Activated T-cell treated with anti-CD3 and anti-CD28 coated beads, Interleukin-2, amount 50 U/mL, for 1 hour (primary cell): ENCODE measurements at regions not wholly inside any gene's neighbourhood (a gene's known extent, or its start where the extent isn't known, plus 50 kb on each side); places are given as distances from the start of the nearest gene placed in this dataset.
A peak's percentile ranks its signal among the peaks of the same experiment; 100 is the strongest.
"Not testable (repeated sequence)": the region's sequence is repeated elsewhere in the genome, so short reads cannot be mapped to it uniquely, and the experiment has no call there.

ENCODE experiments used
- DNase-seq: peaks from one replicate; pipeline ENCODE4 v3.0.0-alpha.2; 2020

GRCh38 chr16:72729552-72729951 lies 318.4 kb downstream of the ZFHX3 start:
- DNase-seq, result not testable (repeated sequence)

DNA sequence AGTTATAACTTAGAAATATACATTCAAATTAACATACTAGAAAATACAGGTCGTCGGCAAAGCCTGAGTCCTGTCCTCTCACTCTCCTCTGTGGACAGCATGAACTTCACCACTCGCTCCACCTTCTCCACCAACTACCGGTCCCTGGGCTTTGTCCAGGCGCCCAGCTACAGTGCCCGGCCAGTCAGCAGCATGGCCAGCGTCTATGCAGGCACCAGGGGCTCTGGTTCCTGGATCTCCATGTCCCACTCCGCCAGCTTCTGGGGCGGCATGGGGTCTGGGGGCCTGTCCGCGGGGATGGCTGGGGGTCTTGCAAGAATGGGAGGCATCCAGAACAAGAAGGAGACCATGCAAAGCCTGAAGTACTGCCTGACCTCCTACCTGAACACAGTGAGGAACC lies 319.4 kb downstream of the ZFHX3 start:
- DNase-seq, result no peak

DNA sequence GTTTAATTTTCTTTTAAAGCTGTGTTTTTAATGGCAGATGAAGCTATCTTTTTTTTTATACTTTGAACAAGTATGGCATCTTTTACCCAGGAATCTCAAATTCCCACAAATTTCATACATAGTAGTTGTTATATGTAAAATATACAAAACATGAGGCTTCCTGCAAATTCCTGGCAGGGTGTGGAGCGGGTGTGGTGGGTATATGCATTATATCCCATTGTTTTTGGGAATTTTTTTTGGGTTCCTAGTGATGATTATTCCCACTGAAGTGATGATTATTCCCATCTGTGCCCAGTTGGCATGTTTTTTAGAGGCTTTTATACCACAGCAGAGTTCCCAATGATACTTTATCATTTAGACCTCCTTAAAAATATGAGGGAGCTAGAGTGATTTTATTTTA lies 320.4 kb downstream of the ZFHX3 start:
- no peak for DNase-seq

GRCh38 chr16:72725643-72726042 lies 322.3 kb downstream of the ZFHX3 start:
- no peak for DNase-seq

DNA sequence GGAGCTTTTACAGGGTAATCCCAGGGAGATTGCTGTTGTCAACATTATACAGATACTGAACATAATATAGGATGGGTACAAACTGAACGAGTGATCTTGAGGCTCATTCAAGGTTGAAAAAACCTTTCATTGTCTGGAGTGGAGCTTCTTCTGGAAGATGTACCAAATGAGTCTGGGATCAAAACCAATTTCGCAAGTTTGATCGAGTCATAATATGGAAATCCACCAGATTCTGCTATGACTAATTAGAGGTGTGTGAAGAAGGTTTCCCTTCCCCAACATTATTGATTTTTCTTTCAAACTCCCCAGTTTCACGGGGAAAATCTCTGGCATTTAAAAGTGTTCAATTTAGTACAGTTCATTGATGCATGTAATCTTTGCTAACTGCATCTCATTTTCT lies 324.1 kb downstream of the ZFHX3 start:
- DNase-seq, result no peak

DNA sequence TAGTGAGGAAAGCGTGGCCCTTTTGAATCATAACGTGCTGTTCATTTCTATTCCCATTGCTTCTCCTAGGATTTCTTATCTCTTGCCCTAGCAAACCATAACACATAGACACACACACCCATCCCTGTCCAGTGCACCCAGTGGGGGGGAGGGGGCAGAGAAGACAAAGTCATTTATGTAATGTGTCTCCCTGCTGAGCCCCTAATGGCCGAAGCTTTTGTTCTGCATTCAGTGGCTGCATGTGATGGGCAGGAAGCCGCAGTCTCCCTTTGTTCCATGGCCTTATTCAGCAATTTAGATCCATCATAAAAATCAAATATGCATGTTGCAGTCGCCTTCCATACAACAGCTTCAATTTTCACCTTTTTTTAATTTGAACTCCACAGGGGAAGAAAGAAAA lies 325.4 kb downstream of the ZFHX3 start:
- DNase-seq, result no peak

GRCh38 chr16:72721981-72722380 lies 325.9 kb downstream of the ZFHX3 start:
- DNase-seq, result no peak

GRCh38 chr16:72715267-72715666 lies 332.7 kb downstream of the ZFHX3 start:
- DNase-seq, result no peak

DNA sequence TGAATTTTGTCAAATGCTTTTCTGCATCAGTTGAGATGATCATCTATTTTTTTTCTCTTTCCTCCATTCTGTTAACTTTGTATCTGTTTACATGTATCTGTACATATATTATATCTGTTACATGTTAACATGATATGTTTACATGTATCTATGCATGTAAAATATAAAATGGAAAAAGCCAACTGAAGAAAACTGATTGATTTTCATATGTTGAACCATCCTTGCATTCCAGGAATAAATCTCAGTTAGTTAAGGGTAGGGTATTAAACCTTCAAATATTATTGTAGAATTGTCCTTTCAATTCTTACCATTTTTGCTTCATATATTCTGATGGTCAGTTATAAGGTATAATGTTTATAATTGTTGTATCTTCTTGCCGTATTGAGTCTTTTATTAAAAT lies 336.1 kb downstream of the ZFHX3 start:
- DNase-seq, result no peak

DNA sequence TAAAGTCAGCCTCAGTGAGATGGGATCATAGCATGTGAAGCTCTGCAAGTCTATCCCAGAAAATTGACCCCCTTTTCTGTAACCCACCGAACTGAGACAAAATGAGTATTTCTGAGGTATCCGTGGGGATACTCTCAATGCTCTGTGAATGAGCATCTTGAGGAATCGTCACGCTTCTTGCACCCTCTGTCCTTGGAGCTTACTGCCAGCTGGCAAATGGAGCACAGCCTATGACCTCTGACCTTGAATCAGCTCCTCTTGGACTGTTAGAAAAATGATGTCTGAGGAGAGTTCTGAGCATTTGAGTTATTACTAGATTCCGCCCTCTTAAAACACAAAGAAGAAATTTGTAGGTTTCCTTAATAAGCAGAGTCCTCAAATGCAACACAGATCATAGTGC lies 342.1 kb downstream of the ZFHX3 start:
- DNase-seq, result no peak

GRCh38 chr16:72704746-72705372 lies 343.1 kb downstream of the ZFHX3 start:
- DNase-seq, result no peak

DNA sequence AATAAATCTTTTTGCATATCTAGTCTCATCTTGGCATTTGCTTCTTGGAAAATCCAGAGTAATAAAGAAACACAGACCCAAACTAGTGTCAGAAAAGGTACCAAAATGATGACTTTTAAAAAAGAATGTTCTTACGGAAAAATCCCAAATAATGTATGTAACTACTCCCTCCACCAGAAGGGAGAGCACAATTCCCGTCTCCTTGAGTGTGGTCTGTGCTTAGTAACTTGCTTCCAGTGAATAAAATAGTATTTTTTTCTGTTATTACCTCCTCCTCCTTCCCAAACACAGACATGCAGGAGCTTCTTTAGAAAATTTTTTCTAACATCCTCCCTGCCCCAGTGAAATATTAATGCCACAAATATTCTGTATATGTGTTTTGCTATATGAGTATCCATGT lies 358.1 kb downstream of the ZFHX3 start:
- DNase-seq, result no peak

DNA sequence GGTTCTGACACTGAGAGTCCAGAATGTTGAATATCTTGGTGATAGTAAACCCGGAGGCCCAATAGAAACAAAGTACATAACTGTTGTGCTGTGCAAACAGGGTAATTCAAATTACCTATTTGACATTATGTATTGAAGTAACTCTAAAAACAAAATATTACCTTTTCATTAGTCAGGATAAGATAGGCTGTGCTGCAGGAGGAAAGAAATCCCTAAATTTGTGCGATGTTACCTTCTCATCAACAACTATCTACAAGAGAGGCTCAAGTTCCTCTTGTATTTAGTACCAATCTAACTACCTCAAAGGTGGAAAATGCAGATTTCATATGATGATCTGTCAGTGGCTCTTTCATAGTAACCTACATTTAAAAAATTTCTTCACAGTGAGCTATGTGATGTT lies 367.2 kb downstream of the ZFHX3 start:
- no peak for DNase-seq

GRCh38 chr16:72679856-72680255 lies 368.1 kb downstream of the ZFHX3 start:
- no peak for DNase-seq

DNA sequence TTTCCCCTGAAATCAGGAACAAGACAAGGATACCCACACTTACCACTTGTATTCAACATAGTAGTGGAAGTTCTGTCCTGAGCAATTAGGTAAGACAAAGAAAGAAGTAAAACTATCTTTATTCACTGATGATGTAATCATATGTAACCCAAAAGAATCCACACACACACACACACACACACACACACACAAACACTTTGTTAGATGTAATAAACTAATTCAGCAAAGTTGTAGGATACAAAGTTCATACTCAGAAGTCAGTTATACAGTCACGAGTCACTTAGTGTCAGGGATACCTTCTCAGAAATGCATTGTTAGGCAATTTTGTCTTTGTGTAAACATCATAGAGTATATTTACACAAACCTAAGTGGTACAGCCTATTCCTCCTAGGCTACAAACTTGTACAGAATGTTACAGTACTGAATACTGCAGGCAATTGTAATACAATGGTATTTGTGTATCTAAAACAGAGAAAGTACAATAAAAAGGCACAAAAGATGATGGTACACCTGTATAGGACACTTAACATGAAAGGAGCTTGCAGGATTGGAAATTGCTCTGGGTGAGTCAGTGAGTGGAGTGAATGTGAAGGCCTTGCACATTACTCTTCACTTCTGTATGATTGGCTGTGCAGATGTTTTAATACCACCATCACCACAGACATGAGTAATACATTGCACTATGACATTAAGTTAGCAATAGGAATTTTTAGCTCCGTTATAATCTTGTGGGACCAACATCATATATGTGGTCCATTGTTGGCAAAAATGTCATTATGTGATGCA lies 370.1 kb downstream of the ZFHX3 start:
- no peak for DNase-seq

GRCh38 chr16:72673118-72673517 lies 374.8 kb downstream of the ZFHX3 start:
- no peak for DNase-seq

- DNase-seq, result no peak
Observed at GRCh38 chr16:72666267-72666666, 381.7 kb downstream of the ZFHX3 start.

GRCh38 chr16:72665701-72666100 lies 382.2 kb downstream of the ZFHX3 start:
- DNase-seq, result no peak

DNA sequence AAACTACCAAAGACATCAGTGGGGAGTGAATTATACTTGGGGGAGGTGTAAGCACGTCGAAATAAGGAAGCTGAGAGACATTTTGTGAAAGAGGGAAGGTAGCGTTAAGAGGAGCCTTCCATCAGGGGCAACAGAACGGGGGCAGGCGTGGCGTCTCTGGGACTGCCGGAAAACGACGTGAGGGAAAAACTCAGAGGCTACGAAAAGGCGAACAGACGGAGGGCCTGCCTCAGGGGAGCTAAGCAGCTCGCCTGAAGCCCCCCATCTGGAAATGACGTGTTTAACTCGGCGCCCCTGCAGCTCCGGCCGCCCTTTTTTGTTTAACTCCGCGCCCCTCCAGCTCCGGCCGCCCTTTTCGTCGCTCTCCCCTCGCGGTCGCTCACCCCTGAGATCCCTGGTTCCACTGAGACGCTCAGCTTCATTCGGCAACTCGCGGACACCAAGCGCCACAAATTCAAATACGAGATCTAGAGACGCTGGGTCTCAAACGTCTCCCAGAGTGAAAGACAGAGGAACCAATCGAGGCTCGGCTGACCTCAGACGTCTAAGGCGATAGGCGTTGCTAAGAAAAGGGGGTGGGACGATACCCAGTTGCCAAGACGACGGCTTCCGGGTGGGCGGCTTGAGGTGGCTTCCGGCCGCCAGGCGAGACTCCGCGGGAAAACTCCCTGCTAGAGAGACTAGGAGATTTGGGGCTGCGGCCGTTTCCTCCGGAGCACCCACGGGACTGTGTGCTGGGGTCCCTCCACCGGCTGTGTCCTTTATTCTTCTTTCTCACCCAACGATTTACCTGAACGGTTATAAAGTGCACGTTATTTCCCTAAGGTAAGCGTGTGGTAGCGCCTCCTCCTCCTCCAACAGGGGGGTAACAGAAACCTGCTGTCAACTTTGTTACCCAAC lies 383.2 kb downstream of the ZFHX3 start:
- peak; percentile 89 for DNase-seq

DNA sequence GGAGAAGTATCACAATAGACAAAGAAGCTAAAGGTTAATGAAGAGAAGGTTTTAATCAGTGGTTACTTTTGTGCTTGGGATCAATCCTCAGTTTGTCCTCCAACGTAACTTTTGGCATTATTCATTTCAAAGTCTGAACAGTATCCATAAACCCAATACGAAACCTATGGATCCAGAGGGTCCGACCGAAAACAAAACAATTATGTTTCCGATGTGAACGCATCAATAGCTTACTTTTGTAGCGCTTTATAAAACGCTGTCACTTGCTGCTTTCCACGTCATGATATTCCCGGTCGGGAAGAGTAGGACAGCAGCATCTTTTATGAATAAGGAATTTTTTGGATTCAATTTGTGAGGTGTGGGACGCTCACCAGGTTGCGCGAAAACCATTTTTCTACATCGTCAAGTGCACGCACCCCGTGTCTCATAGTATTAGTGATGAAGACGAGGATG lies 383.8 kb downstream of the ZFHX3 start:
- DNase-seq, result no peak

DNA sequence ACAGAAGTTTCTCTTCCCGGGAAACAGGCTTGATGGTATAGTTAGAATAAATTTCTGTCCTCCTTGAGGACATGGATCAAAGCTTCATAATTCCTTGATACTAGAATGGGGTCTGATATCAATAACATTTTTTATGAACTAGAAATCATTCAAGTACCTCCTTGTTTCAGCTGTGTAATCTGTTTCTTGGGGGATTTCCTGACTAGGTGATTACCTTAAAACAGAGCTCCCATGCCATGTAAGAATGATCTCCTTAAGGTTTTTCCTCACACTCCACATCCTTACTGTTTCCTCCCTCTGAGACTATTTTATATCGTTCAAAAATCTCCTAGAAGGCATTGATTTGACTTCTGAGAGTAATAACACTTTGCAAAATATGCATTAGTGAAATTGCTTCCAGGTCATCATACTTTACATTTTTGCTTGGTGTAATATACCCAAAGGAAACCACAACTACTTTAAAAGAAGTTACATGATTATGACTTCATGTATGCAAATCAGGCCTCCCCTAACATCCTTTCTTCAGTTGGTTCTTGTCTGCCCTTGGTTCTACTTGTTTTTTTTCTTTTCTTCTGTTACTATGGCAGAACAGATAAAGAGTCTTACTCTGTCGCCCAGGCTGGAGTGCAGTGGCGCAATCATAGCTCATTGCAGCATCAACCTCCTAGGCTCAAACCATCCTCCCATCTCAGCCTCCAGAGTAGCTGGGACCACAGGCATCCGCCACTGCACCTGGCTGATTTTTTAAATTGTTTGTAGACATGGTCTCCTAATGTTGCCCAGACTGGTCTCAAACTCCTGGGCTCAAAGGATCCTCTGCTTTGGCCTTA lies 388.8 kb downstream of the ZFHX3 start:
- DNase-seq, result no peak

GRCh38 chr16:72657791-72658190 lies 390.1 kb downstream of the ZFHX3 start:
- DNase-seq, result no peak

- DNase-seq, result no peak
Observed at GRCh38 chr16:72657164-72657563, 390.8 kb downstream of the ZFHX3 start.
